ENCODE measurements at regions not wholly inside any gene's neighbourhood (a gene's known extent, or its start where the extent isn't known, plus 50 kb on each side); places are given as distances from the start of the nearest gene placed in this dataset.

DNA sequence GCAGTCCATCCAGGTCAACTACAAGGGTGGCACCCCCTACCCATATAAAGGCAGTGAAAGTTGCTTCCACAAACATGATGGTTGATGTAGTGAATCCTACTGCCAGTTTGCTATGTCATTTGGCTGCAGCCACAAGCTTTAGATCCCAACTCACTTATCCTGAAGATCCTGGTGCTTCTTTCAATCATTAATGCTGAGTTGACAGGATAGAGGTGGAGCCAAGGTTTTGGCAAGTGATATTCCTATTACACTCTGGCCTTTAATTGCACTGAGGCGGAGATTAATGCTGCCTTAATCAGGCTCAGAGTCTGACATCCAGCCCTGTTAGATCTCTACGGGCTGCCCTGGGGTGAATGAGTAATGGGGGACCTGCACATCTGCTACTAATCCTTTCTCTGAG is 542.4 kb upstream of the ARX start:
- no TSS peak for BruUV-seq (replicated peaks)
- Histone ChIP-seq H3K23ac (ENCODE audit: low read depth, low read length) (no peak overlapping the region), H2BK5ac (ENCODE audit: low read depth, low read length, poor library complexity, severe bottlenecking) (no peak overlapping the region), H3K9me1 (ENCODE audit: insufficient read depth, low read length) (no peaks in the 10 kb centered on the region), H3K4ac (ENCODE audit: low read depth, low read length) (no peak overlapping the region), H3K4me1 (ENCODE audit: control insufficient read depth, insufficient read depth, low read length) (no peaks in the 10 kb centered on the region), H3K9me3 (ENCODE audit: control insufficient read depth, insufficient read depth, low read length) (0 out of 2 replicates have a peak, but pooled peaks cover 2% of the 10 kb centered on the region), H2BK15ac (ENCODE audit: low read depth, low read length) (no peak overlapping the region), H3K27ac (ENCODE audit: insufficient read depth, low read length) (no peak overlapping the region), H4K20me1 (ENCODE audit: insufficient read depth, low read length) (no peaks in the 10 kb centered on the region), H4K91ac (ENCODE audit: insufficient read depth, low read depth, low read length) (no peak overlapping the region), H2BK20ac (ENCODE audit: low read depth, low read length) (no peak overlapping the region), H2AK9ac (replicated peaks; ENCODE audit: low read depth, low read length, poor library complexity) (no peak overlapping the region), H3K18ac (ENCODE audit: low read depth, low read length) (no peak overlapping the region), H4K5ac (ENCODE audit: low read depth, low read length) (no peak overlapping the region), H3K14ac (replicated peaks; ENCODE audit: low read depth, low read length) (no peak overlapping the region), H2AFZ (replicated peaks; ENCODE audit: low read length, poor library complexity) (no peak overlapping the region), H3K4me3 (ENCODE audit: insufficient read depth, low read depth, low read length) (no peak overlapping the region), H2BK120ac (ENCODE audit: low read depth, low read length) (no peak overlapping the region), H3K36me3 (ENCODE audit: control insufficient read depth, insufficient read depth, low read length) (no peaks in the 10 kb centered on the region), H2AK5ac (ENCODE audit: low read depth, low read length) (no peak overlapping the region), H3K56ac (ENCODE audit: extremely low read depth, insufficient read depth, low read length) (no peak overlapping the region), H4K8ac (ENCODE audit: low read depth in 2 of 2, low read length in 2 of 2) (no peak overlapping the region), H3K9ac (ENCODE audit: low read depth, low read length) (no peak overlapping the region), H3K4me2 (ENCODE audit: low read depth, low read length) (no peak overlapping the region), H3K27me3 (ENCODE audit: control insufficient read depth, insufficient read depth, low read length) (no peaks in the 10 kb centered on the region), H3K79me1 (ENCODE audit: low read depth in 1 of 2, low read length in 2 of 2) (no peaks in the 10 kb centered on the region)
- dilution Hi-C loops (cut with HindIII; ENCODE audit: low sequenced_read_pairs, unreplicated experiment): no loop called here
- no CpG with 5 or more reads among the region's 2 CpGs for WGBS, 2 experiments (ENCODE audit: extremely low coverage in 2 of 2, insufficient read length in 1 of 2)
- ChIA-PET POLR2A (ENCODE audit: unreplicated experiment) (no interaction called here), CTCF (no interaction called here)
- in situ Hi-C loops (cut with MboI; ENCODE audit: low sequenced_read_pairs): no loop called here
- intact Hi-C loops (cut with micrococcal nuclease): no loop called here
- DNase-seq (no peak), ATAC-seq (ENCODE audit: low read depth) (no peak)
- TF ChIP-seq NFE2L2 (IDR thresholded peaks at IDR 0.05; ENCODE audit: low read depth, low read length): no peak
- TF ChIP-seq MAFK (IDR thresholded peaks at IDR 0.05; ENCODE audit: low read depth, low read length): peak; percentile 43

Measured in IMR-90 (cell line).